ENCODE measurements at regions not wholly inside any gene's neighbourhood (a gene's known extent, or its start where the extent isn't known, plus 50 kb on each side); places are given as distances from the start of the nearest gene placed in this dataset.
"Not testable (repeated sequence)": the region's sequence is repeated elsewhere in the genome, so short reads cannot be mapped to it uniquely, and the experiment has no call there.

DNA sequence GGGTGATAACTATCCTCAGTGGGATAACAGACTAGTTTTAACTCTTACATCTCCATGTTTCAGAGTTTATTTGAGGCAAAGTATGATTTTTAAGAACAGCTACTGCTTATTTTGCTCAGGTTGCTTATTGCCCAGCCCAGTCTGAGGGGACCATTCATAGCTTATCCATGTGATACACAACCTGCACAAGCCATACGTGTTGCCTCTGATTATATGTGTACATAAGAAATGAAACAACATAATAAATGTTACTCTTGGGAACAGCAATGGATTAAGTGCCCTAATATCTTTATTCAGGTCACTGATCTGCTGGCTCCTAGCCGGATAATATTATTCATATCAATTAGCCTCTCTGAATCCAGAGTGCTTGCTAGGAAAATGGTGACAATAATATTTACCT, 236.2 kb downstream of the CGGBP1 start:
- in situ Hi-C loops (cut with MboI; ENCODE audit: low sequenced_read_pairs) = no loop called here

GRCh38 chr3:87813503-87813902, 245.3 kb downstream of the CGGBP1 start:
- H3K4me1 ChIP-seq (ENCODE audit: control insufficient read depth, insufficient read depth, low read length); H4K5ac ChIP-seq (ENCODE audit: low read depth, low read length); H2BK15ac ChIP-seq (ENCODE audit: low read depth, low read length); H2BK120ac ChIP-seq (ENCODE audit: low read depth, low read length); H2BK20ac ChIP-seq (ENCODE audit: low read depth, low read length); H4K8ac ChIP-seq (ENCODE audit: low read depth in 2 of 2, low read length in 2 of 2); ATAC-seq (ENCODE audit: low read depth); H3K56ac ChIP-seq (ENCODE audit: extremely low read depth, insufficient read depth, low read length); H2AK5ac ChIP-seq (ENCODE audit: low read depth, low read length); H4K20me1 ChIP-seq (ENCODE audit: insufficient read depth, low read length); H3K4me2 ChIP-seq (ENCODE audit: low read depth, low read length); H3K4ac ChIP-seq (ENCODE audit: low read depth, low read length); H4K91ac ChIP-seq (ENCODE audit: insufficient read depth, low read depth, low read length); CTCF ChIA-PET; BruUV-seq (replicated peaks); H3K9me1 ChIP-seq (ENCODE audit: insufficient read depth, low read length); H3K23ac ChIP-seq (ENCODE audit: low read depth, low read length); H3K27me3 ChIP-seq (ENCODE audit: control insufficient read depth, insufficient read depth, low read length); H3K14ac ChIP-seq (replicated peaks; ENCODE audit: low read depth, low read length); H3K36me3 ChIP-seq (ENCODE audit: control insufficient read depth, insufficient read depth, low read length); H2BK5ac ChIP-seq (ENCODE audit: low read depth, low read length, poor library complexity, severe bottlenecking); POLR2A ChIA-PET (ENCODE audit: unreplicated experiment); DNase-seq; H3K27ac ChIP-seq (ENCODE audit: insufficient read depth, low read length); H3K9me3 ChIP-seq (ENCODE audit: control insufficient read depth, insufficient read depth, low read length); H3K79me1 ChIP-seq (ENCODE audit: low read depth in 1 of 2, low read length in 2 of 2); in situ Hi-C loops (cut with MboI; ENCODE audit: low sequenced_read_pairs); H3K18ac ChIP-seq (ENCODE audit: low read depth, low read length); H2AFZ ChIP-seq (replicated peaks; ENCODE audit: low read length, poor library complexity); H3K4me3 ChIP-seq (ENCODE audit: insufficient read depth, low read depth, low read length); dilution Hi-C loops (cut with HindIII; ENCODE audit: low sequenced_read_pairs, unreplicated experiment); H2AK9ac ChIP-seq (replicated peaks; ENCODE audit: low read depth, low read length, poor library complexity); intact Hi-C loops (cut with micrococcal nuclease); H3K9ac ChIP-seq (ENCODE audit: low read depth, low read length): not testable (repeated sequence)
- WGBS, 2 experiments (ENCODE audit: extremely low coverage in 2 of 2, insufficient read length in 1 of 2) = 17% methylated on average over 1 of the region's 6 CpGs; no CpG with 5 or more reads in 1 of the 2 experiments

More for the DNA sequence above, 236.2 kb downstream of the CGGBP1 start:
- Histone ChIP-seq H2BK20ac (ENCODE audit: low read depth, low read length) (no peak overlapping the region), H3K4me2 (ENCODE audit: low read depth, low read length) (no peak overlapping the region), H2BK120ac (ENCODE audit: low read depth, low read length) (no peak overlapping the region), H3K27ac (ENCODE audit: insufficient read depth, low read length) (no peak overlapping the region), H3K9me1 (ENCODE audit: insufficient read depth, low read length) (no peaks in the 10 kb centered on the region), H3K27me3 (ENCODE audit: control insufficient read depth, insufficient read depth, low read length) (no peaks in the 10 kb centered on the region), H2AK9ac (replicated peaks; ENCODE audit: low read depth, low read length, poor library complexity) (no peak overlapping the region), H2AFZ (replicated peaks; ENCODE audit: low read length, poor library complexity) (no peak overlapping the region), H3K9me3 (ENCODE audit: control insufficient read depth, insufficient read depth, low read length) (0 out of 2 replicates have a peak, but pooled peaks cover 3% of the 10 kb centered on the region), H3K4me3 (ENCODE audit: insufficient read depth, low read depth, low read length) (no peak overlapping the region), H2AK5ac (ENCODE audit: low read depth, low read length) (no peak overlapping the region), H3K4ac (ENCODE audit: low read depth, low read length) (no peak overlapping the region), H4K20me1 (ENCODE audit: insufficient read depth, low read length) (no peaks in the 10 kb centered on the region), H4K91ac (ENCODE audit: insufficient read depth, low read depth, low read length) (no peak overlapping the region), H4K8ac (ENCODE audit: low read depth in 2 of 2, low read length in 2 of 2) (no peak overlapping the region), H3K56ac (ENCODE audit: extremely low read depth, insufficient read depth, low read length) (no peak overlapping the region), H3K23ac (ENCODE audit: low read depth, low read length) (no peak overlapping the region), H2BK5ac (ENCODE audit: low read depth, low read length, poor library complexity, severe bottlenecking) (no peak overlapping the region), H3K79me1 (ENCODE audit: low read depth in 1 of 2, low read length in 2 of 2) (no peaks in the 10 kb centered on the region), H3K18ac (ENCODE audit: low read depth, low read length) (no peak overlapping the region), H3K4me1 (ENCODE audit: control insufficient read depth, insufficient read depth, low read length) (no peaks in the 10 kb centered on the region), H4K5ac (ENCODE audit: low read depth, low read length) (no peak overlapping the region), H3K14ac (replicated peaks; ENCODE audit: low read depth, low read length) (no peak overlapping the region), H3K36me3 (ENCODE audit: control insufficient read depth, insufficient read depth, low read length) (no peaks in the 10 kb centered on the region), H2BK15ac (ENCODE audit: low read depth, low read length) (no peak overlapping the region), H3K9ac (ENCODE audit: low read depth, low read length) (no peak overlapping the region)
- WGBS, 2 experiments (ENCODE audit: extremely low coverage in 2 of 2, insufficient read length in 1 of 2) = no CpG with 5 or more reads among the region's 2 CpGs
- no peak for ATAC-seq (ENCODE audit: low read depth)
- POLR2A ChIA-PET (ENCODE audit: unreplicated experiment) = no interaction called here
- CTCF ChIA-PET = no interaction called here
- no peak for TF ChIP-seq CEBPB (IDR thresholded peaks at IDR 0.05; ENCODE audit: low read depth, low read length)
- intact Hi-C loops (cut with micrococcal nuclease) (no loop called here), dilution Hi-C loops (cut with HindIII; ENCODE audit: low sequenced_read_pairs, unreplicated experiment) (no loop called here)
- DNase-seq = no peak
- no TSS peak for BruUV-seq (replicated peaks)

Measured in IMR-90 (cell line).